IPS DF 4.7 (cell line): ENCODE measurements at regions not wholly inside any gene's neighbourhood (a gene's known extent, or its start where the extent isn't known, plus 50 kb on each side); places are given as distances from the start of the nearest gene placed in this dataset.
"Not testable (repeated sequence)": the region's sequence is repeated elsewhere in the genome, so short reads cannot be mapped to it uniquely, and the experiment has no call there.

Experiments used
- DNase-seq: peaks from one replicate; pipeline ENCODE4 v3.0.0-alpha.2; 2013; ENCODE audit warnings: low spot score; ENCODE audit errors: extremely low read depth

DNA sequence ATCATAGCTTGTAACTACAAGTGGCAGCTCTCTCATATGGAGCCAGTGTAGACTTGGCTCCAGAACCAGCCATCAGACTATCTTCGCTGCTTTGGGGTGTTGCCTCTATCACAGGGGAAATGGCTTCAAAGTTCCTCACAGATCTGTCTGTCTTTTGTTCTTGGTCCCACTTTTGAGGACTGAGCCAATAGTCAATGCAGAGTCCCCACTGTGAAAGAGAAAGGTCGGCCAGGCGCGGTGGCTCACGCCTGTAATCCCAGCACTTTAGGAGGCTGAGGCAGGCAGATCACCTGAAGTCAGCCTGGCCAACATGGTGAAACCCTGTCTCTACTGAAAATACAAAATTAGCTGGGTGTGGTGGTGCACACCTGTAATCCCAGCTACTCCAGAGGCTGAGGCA is 86.9 kb upstream of the FZD7 start:
- not testable (repeated sequence) for DNase-seq

- no peak for DNase-seq
Measured at GRCh38 chr2:201947287-201947686, 86.4 kb upstream of the FZD7 start.

GRCh38 chr2:201949181-201949926 is 84.3 kb upstream of the FZD7 start:
- DNase-seq, result no peak

DNA sequence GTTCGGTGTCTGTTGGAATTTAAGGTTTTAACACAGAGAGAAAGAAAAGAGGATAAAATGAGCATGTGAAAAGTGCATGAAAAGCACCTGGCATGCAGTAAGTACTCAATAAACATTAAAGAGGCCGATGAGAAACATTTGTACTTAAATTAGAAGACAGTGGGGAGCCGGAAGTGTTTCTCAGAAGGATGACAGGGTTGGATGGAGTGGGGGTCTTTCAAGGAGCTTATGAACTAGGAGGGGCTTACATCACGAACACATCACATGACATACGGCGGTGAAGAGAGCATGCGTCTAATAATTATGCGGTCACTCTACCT is 83.8 kb upstream of the FZD7 start:
- no peak for DNase-seq

GRCh38 chr2:201950606-201951005 is 83.0 kb upstream of the FZD7 start:
- no peak for DNase-seq

DNA sequence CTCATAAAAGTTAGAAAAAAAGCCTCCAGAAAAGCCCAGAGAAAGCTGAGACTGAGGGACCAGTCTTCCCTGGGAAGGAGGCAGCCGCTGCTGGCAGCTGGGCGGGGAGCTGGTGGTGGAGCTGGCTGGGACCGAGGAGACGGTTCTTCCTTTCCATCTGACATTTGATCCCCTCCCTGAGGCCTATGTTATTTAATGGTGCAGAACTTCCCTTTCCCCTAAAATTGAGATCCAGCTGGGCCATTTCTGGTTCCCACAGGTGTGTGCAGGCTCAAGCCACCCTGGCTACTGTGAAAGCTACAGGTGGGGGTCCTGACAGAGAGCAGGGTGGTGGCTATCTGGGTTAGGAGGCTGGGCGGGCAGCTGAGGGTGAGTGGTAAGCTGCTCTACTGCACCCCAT is 81.5 kb upstream of the FZD7 start:
- DNase-seq, result no peak

- DNase-seq, result no peak
Measured at GRCh38 chr2:201953396-201953795, 80.3 kb upstream of the FZD7 start.

- no peak for DNase-seq
Measured at GRCh38 chr2:201953880-201954279, 79.8 kb upstream of the FZD7 start.

GRCh38 chr2:201955231-201955630 is 78.4 kb upstream of the FZD7 start:
- DNase-seq, result no peak

DNA sequence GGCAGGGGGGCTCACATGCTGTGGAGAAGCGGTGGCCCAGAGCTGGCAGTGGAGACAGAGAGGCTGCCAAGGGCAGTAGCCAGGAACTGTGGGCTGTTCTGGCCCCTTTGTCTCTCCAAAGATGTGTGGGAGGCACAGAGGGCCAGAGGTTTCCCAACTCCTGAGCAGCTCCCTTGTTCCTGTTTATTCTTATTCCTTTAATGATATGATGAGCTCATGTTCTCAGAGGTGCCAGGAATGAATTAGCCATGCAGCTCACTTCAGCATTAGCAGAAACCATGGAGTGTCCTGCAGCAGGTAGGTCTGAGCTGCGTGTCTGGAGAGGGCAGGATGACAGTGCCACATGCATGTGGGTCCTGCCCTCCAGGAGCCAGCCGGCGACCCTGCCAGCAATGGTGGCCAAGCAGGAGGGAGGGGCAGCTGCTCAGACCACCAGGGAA is 77.9 kb upstream of the FZD7 start:
- no peak for DNase-seq

DNA sequence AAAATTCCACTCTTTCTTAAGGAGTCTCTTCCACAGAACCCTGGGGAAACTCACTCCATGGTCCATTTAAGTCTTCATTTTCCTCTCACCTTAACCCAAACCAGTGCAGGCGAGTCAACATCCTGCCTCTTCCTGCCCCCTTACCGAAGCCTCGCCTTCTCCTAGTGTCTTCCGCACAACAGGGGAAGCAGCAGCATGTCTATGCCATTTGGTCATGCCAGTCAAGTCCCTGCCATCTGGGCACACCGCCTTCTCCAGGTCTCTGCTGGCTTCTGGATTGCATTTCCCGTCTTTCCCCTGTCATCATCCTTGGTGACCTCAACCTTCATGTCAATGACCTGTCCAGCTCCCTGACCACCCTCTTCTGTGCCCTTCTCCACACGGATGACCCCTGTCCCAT is 77.3 kb upstream of the FZD7 start:
- no peak for DNase-seq

- no peak for DNase-seq
Measured at GRCh38 chr2:201957091-201957490, 76.6 kb upstream of the FZD7 start.

- DNase-seq, result no peak
Measured at GRCh38 chr2:201959198-201959597, 74.5 kb upstream of the FZD7 start.

DNA sequence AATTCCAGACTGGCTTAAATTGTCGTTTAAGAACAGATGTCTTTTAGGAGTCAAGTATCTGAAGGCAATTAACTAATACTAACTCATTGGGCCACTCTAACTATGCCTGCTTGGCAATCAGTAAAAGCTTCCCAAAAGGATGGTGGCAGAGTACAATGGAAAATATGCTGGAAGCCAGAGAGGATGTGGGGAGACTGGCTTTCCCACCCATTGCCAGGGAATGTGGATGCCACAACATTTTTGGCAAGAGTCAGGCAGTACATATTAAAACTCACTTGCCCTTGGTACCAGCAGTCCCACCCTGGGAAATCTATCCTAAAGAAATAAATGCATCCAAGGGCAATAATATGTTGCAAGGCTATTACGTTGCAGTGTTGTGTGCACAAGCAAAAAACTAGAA is 74.0 kb upstream of the FZD7 start:
- DNase-seq, result no peak

GRCh38 chr2:201960305-201960704 is 73.3 kb upstream of the FZD7 start:
- DNase-seq, result no peak

DNA sequence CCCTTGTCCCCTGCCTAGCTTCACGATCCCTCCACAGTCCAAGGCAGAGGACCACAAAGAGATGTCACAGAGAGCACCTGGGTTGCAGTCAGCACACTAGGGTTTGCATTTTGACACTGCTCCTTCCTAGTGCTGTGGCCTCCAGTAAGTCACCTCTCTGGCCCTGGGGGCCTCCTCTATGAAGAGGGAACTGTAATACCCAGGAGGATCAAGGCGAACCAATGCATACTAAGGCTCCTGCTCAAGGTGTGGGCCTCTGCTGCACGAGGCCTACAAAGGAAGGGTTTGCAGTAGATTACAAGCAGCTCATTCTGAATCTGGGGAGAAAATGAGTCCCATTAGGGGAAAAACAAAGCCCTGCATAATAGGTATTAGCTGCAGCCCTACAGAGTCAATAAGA is 72.3 kb upstream of the FZD7 start:
- no peak for DNase-seq

GRCh38 chr2:201962774-201963562 is 70.7 kb upstream of the FZD7 start:
- DNase-seq, result no peak

GRCh38 chr2:201964011-201964410 is 69.6 kb upstream of the FZD7 start:
- DNase-seq, result no peak

DNA sequence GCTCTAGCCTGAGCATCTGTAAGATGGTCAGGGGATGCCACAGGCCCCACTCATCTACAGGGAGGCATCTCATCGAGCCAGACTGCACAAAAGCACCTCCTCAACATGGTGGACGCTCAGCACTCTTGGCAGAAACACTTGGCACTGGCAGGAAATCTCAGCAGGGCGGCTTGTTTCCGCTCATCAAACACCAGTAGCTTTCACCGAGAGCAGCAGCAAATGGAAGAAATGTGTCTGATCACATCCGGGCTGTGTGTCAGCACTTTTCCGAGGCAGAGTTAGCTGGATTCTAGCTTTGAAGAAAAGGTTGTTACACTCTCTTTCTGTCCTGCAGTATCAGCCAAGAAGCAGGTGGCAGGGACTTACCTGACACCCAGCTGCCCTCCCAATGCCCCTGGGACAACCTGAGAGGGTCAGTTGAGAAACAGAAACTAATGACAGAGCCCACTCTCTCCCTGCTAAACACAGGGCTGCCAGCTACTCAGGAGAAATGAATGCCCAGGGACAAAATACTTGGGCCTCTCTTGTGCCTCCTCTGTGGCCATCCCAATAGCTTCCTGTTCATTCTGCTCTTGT is 68.9 kb upstream of the FZD7 start:
- no peak for DNase-seq

DNA sequence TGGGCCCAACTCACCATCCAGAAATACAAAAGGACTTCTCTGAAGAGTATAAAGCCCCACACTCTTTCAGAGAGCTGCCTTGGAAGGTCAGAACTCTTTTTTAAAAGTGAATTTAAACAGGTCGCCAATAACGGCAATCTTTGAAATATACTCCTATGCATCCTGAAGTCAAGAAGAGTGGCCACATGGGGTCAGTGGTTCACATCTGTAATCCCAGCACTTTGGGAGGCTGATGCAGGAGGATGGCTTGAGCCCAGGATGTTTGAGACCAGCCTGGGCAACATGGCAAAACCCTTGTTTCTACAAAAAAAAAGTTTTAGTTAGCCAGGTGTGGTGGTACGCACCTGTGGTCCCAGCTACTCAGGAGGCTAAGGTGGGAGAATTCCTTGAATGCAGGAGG is 68.1 kb upstream of the FZD7 start:
- no peak for DNase-seq

DNA sequence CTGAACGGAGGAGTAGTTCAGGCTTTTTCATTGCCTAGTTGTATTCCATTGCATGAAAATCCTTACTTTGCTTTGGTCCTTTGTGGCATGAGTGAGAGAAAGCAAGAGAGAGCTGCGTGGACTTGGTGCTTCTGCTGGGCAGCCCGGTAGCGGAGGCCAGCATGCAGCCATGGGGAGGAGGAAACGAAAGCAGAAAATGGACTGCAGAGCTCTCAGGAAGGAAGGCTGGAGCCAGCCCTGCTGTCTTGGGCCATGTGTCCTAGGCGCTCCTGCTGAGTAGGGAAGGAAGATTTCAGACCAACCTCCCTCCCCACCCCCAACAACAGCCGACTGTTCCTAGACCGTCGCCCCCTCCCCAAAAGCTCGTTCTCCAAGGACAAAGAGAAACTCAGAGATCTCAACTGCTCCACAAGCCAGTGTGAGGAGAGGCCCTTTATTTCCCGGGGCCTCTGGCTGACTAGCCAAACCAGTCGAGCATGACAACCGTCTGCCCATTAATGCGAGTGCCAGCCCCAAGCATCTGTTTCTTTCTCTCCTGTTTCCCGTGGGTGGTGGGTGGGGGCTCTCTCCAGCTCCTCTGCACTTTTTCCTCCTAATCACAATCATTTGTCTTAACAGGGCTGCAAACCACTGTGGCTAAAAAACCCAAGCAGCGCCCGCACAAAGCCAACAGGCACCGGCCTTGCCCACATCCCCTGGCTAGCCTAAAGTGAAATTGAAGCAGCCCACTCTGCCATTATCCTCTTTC is 66.8 kb upstream of the FZD7 start:
- DNase-seq, result no peak

DNA sequence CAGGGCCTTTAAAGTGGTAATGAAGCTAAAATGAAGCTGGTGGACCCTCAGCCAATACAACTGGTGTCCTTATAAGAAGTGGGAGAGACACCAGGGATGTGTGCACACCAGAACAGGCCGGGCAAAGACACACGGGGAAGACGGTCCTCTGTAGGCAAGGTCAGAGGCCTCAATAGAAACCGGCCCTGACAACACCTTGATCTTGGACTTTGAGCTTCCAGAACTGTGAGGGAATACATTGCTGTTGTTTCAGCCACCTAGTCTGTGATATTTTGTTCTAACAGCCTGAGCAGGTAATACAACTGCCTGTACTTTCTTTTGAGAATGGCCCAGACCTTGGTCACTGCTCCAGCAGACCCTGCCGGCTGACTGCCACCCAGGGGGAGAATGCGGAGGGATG is 65.6 kb upstream of the FZD7 start:
- no peak for DNase-seq
